Choroid plexus epithelial cell (primary cell): ENCODE measurements at regions not wholly inside any gene's neighbourhood (a gene's known extent, or its start where the extent isn't known, plus 50 kb on each side); places are given as distances from the start of the nearest gene placed in this dataset.
A peak's percentile ranks its signal among the peaks of the same experiment; 100 is the strongest.
"Not testable (repeated sequence)": the region's sequence is repeated elsewhere in the genome, so short reads cannot be mapped to it uniquely, and the experiment has no call there.

Source experiments
- DNase-seq: peaks from one replicate; pipeline ENCODE4 v3.0.0-alpha.2; 2010; ENCODE audit warnings: low read depth
- H3K4me3 ChIP-seq: 2 replicates; pipeline ENCODE4 v1.5.1; 2011; ENCODE audit warnings: low read depth, mild to moderate bottlenecking, control low read depth, low read length, moderate library complexity
- CTCF ChIP-seq: conservative IDR thresholded peaks from 2 replicates; pipeline ENCODE4 v1.5.1; 2011; ENCODE audit warnings: low read depth, mild to moderate bottlenecking, control low read depth, inconsistent platforms, low read length, moderate library complexity

GRCh38 chr13:73657821-73658540 lies 476.2 kb downstream of the KLF12 start:
- DNase-seq = peak; percentile 38
- no peak for TF ChIP-seq CTCF
- no peak overlapping the region for H3K4me3 ChIP-seq

GRCh38 chr13:73656863-73657262 lies 477.3 kb downstream of the KLF12 start:
- no peak for TF ChIP-seq CTCF
- DNase-seq = no peak
- H3K4me3 ChIP-seq = no peak overlapping the region

- no peak for DNase-seq
- no peak overlapping the region for H3K4me3 ChIP-seq
- TF ChIP-seq CTCF = no peak
Observed at GRCh38 chr13:73653688-73654087, 480.5 kb downstream of the KLF12 start.

- TF ChIP-seq CTCF = no peak
- no peak overlapping the region for H3K4me3 ChIP-seq
- DNase-seq = no peak
Observed at GRCh38 chr13:73647417-73647816, 486.8 kb downstream of the KLF12 start.

GRCh38 chr13:73640476-73641179 lies 493.6 kb downstream of the KLF12 start:
- DNase-seq, H3K4me3 ChIP-seq: not testable (repeated sequence)

GRCh38 chr13:73635166-73635787 lies 498.9 kb downstream of the KLF12 start:
- H3K4me3 ChIP-seq = no peak overlapping the region
- no peak for DNase-seq
- TF ChIP-seq CTCF = no peak

GRCh38 chr13:73633817-73634460 lies 500.3 kb downstream of the KLF12 start:
- TF ChIP-seq CTCF = no peak
- DNase-seq = no peak
- H3K4me3 ChIP-seq = no peak overlapping the region
